ENCODE measurements at regions not wholly inside any gene's neighbourhood (a gene's known extent, or its start where the extent isn't known, plus 50 kb on each side); places are given as distances from the start of the nearest gene placed in this dataset.
"Not testable (repeated sequence)": the region's sequence is repeated elsewhere in the genome, so short reads cannot be mapped to it uniquely, and the experiment has no call there.

GRCh38 chr3:194058753-194059152 is 77.2 kb upstream of the HES1 start:
- WGBS = 37% methylated on average over 1 of the region's 1 CpG
- Histone ChIP-seq H3K9ac (ENCODE audit: low read depth in 1 of 2, low read length in 2 of 2) (peak overlapping the region in 1 of 2 donors; percentile 43), H3K27me3 (ENCODE audit: control insufficient read depth in 4 of 4, insufficient read depth in 4 of 4, low read length in 3 of 4) (no peaks in the 10 kb centered on the region), H3K36me3 (ENCODE audit: control insufficient read depth in 4 of 4, insufficient read depth in 3 of 4, low read depth in 1 of 4, low read length in 3 of 4) (no peaks in the 10 kb centered on the region), H3K4me3 (ENCODE audit: low read depth in 1 of 3, low read length in 3 of 3) (peak overlapping the region in 1 of 3 donors; percentile 63), H3K4me1 (ENCODE audit: control insufficient read depth in 4 of 4, insufficient read depth in 4 of 4, low read length in 3 of 4) (peaks cover 2 to 29% (median 16%) of the 10 kb centered on the region in 4 donors), H3K27ac (ENCODE audit: low read depth in 1 of 2, low read length in 2 of 2) (peak overlapping the region; percentile 48 to 52), H3K9me3 (ENCODE audit: control insufficient read depth in 4 of 4, low read length in 3 of 4) (no peaks in the 10 kb centered on the region)
- DNase-seq (ENCODE audit: low spot score) = no peak
- TF ChIP-seq MAX (IDR thresholded peaks at IDR 0.05) (no peak), EGR1 (IDR thresholded peaks at IDR 0.05; ENCODE audit: low read depth in 2 of 2) (no peak), TAF1 (conservative IDR thresholded peaks at IDR 0.05) (no peak), HNF4A (conservative IDR thresholded peaks at IDR 0.05) (no peak)

- 81% methylated on average over 3 of the region's 3 CpGs for whole genome bisulfite sequencing
- TF ChIP-seq GABPA (IDR thresholded peaks at IDR 0.05 in 1 of 2, conservative IDR thresholded peaks at IDR 0.05 in 1 of 2) = no peak
- DNase-seq (ENCODE audit: low spot score) = no peak
- no peak overlapping the region for H3K27ac ChIP-seq (ENCODE audit: low read depth in 1 of 2, low read length in 2 of 2)
- no peaks in the 10 kb centered on the region for H3K9me3 ChIP-seq (ENCODE audit: control insufficient read depth in 4 of 4, low read length in 3 of 4)
- no peaks in the 10 kb centered on the region for H3K36me3 ChIP-seq (ENCODE audit: control insufficient read depth in 4 of 4, insufficient read depth in 3 of 4, low read depth in 1 of 4, low read length in 3 of 4)
- no peaks in the 10 kb centered on the region for H3K27me3 ChIP-seq (ENCODE audit: control insufficient read depth in 4 of 4, insufficient read depth in 4 of 4, low read length in 3 of 4)
- peaks cover 0 to 29% (median 16%) of the 10 kb centered on the region in 4 donors for H3K4me1 ChIP-seq (ENCODE audit: control insufficient read depth in 4 of 4, insufficient read depth in 4 of 4, low read length in 3 of 4)
- no peak overlapping the region for H3K9ac ChIP-seq (ENCODE audit: low read depth in 1 of 2, low read length in 2 of 2)
- no peak overlapping the region for H3K4me3 ChIP-seq (ENCODE audit: low read depth in 1 of 3, low read length in 3 of 3)
Measured at GRCh38 chr3:194061421-194062030, 74.4 kb upstream of the HES1 start.

GRCh38 chr3:194062830-194063229 is 73.1 kb upstream of the HES1 start:
- Histone ChIP-seq H3K9ac (ENCODE audit: low read depth in 1 of 2, low read length in 2 of 2) (no peak overlapping the region), H3K27ac (ENCODE audit: low read depth in 1 of 2, low read length in 2 of 2) (no peak overlapping the region), H3K36me3 (ENCODE audit: control insufficient read depth in 4 of 4, insufficient read depth in 3 of 4, low read depth in 1 of 4, low read length in 3 of 4) (no peaks in the 10 kb centered on the region), H3K4me3 (ENCODE audit: low read depth in 1 of 3, low read length in 3 of 3) (no peak overlapping the region), H3K9me3 (ENCODE audit: control insufficient read depth in 4 of 4, low read length in 3 of 4) (no peaks in the 10 kb centered on the region), H3K27me3 (ENCODE audit: control insufficient read depth in 4 of 4, insufficient read depth in 4 of 4, low read length in 3 of 4) (no peaks in the 10 kb centered on the region), H3K4me1 (ENCODE audit: control insufficient read depth in 4 of 4, insufficient read depth in 4 of 4, low read length in 3 of 4) (peaks cover 0 to 25% (median 12%) of the 10 kb centered on the region in 4 donors)
- 94% methylated on average over 3 of the region's 3 CpGs for WGBS
- TF ChIP-seq EGR1 (IDR thresholded peaks at IDR 0.05; ENCODE audit: low read depth in 2 of 2) = no peak
- TF ChIP-seq ZBTB33 (IDR thresholded peaks at IDR 0.05) = no peak
- DNase-seq (ENCODE audit: low spot score) = no peak

GRCh38 chr3:194064380-194065332 is 71.3 kb upstream of the HES1 start:
- H3K4me1 ChIP-seq (ENCODE audit: control insufficient read depth in 4 of 4, insufficient read depth in 4 of 4, low read length in 3 of 4) = peaks cover 0 to 18% (median 3%) of the 10 kb centered on the region in 4 donors
- no peak for DNase-seq (ENCODE audit: low spot score)
- H3K4me3 ChIP-seq (ENCODE audit: low read depth in 1 of 3, low read length in 3 of 3) = no peak overlapping the region
- 92% methylated on average over 8 of the region's 8 CpGs for WGBS
- no peak overlapping the region for H3K9ac ChIP-seq (ENCODE audit: low read depth in 1 of 2, low read length in 2 of 2)
- TF ChIP-seq RXRA (IDR thresholded peaks at IDR 0.05) (no peak), NR2F2 (IDR thresholded peaks at IDR 0.05) (no peak), ATF3 (IDR thresholded peaks at IDR 0.05) (no peak), MAX (IDR thresholded peaks at IDR 0.05) (no peak)
- no peak overlapping the region for H3K27ac ChIP-seq (ENCODE audit: low read depth in 1 of 2, low read length in 2 of 2)
- no peaks in the 10 kb centered on the region for H3K36me3 ChIP-seq (ENCODE audit: control insufficient read depth in 4 of 4, insufficient read depth in 3 of 4, low read depth in 1 of 4, low read length in 3 of 4)
- H3K9me3 ChIP-seq (ENCODE audit: control insufficient read depth in 4 of 4, low read length in 3 of 4) = no peaks in the 10 kb centered on the region
- no peaks in the 10 kb centered on the region for H3K27me3 ChIP-seq (ENCODE audit: control insufficient read depth in 4 of 4, insufficient read depth in 4 of 4, low read length in 3 of 4)

- not testable (repeated sequence) for H3K9me3 ChIP-seq (ENCODE audit: control insufficient read depth in 4 of 4, low read length in 3 of 4); DNase-seq (ENCODE audit: low spot score); H3K36me3 ChIP-seq (ENCODE audit: control insufficient read depth in 4 of 4, insufficient read depth in 3 of 4, low read depth in 1 of 4, low read length in 3 of 4); H3K27ac ChIP-seq (ENCODE audit: low read depth in 1 of 2, low read length in 2 of 2); H3K27me3 ChIP-seq (ENCODE audit: control insufficient read depth in 4 of 4, insufficient read depth in 4 of 4, low read length in 3 of 4); H3K9ac ChIP-seq (ENCODE audit: low read depth in 1 of 2, low read length in 2 of 2); H3K4me3 ChIP-seq (ENCODE audit: low read depth in 1 of 3, low read length in 3 of 3)
- peaks cover 9 to 25% (median 14%) of the 10 kb centered on the region in 4 donors for H3K4me1 ChIP-seq (ENCODE audit: control insufficient read depth in 4 of 4, insufficient read depth in 4 of 4, low read length in 3 of 4)
Measured at GRCh38 chr3:194067327-194067726, 68.6 kb upstream of the HES1 start.

Measured in liver (tissue), 7 donors.